Lung (tissue), 11 donors: ENCODE measurements at regions not wholly inside any gene's neighbourhood (a gene's known extent, or its start where the extent isn't known, plus 50 kb on each side); places are given as distances from the start of the nearest gene placed in this dataset.

Experiments used
- ATAC-seq: fragments of 200-7000 bp; cut with Tn5 transposase; one replicate; pipeline ENCODE4 v1.9.1; 2020; ENCODE audit warnings: moderate number of reproducible peaks; ENCODE audit not compliant: insufficient read depth, low FRiP score
- DNase-seq, 3 donors: peaks; one replicate each; pipeline ENCODE4 v3.0.0-alpha.2; 2013 to 2017
- H3K27ac ChIP-seq, 2 donors: one replicate each; pipeline ENCODE4 v1.5.1; 2013; ENCODE audit warnings: mild to moderate bottlenecking in 2 of 2, moderate library complexity in 2 of 2, control low read depth in 1 of 2, inconsistent platforms in 1 of 2, low read depth in 1 of 2, low read length in 1 of 2
- H3K27me3 ChIP-seq, 3 donors: one replicate each; pipeline ENCODE4 v1.5.1; 2013; ENCODE audit warnings: low read length in 2 of 3; ENCODE audit not compliant: control insufficient read depth in 3 of 3, insufficient read depth in 3 of 3
- H3K36me3 ChIP-seq, 4 donors: one replicate each; pipeline ENCODE4 v1.5.1; 2013; ENCODE audit warnings: low read length in 4 of 4, mild to moderate bottlenecking in 1 of 4, moderate library complexity in 1 of 4; ENCODE audit not compliant: control insufficient read depth in 4 of 4, insufficient read depth in 4 of 4
- H3K4me1 ChIP-seq, 5 donors: one replicate each; pipeline ENCODE4 v1.5.1; 2013; ENCODE audit warnings: low read length in 5 of 5, mild to moderate bottlenecking in 2 of 5, moderate library complexity in 1 of 5; ENCODE audit not compliant: control insufficient read depth in 5 of 5, insufficient read depth in 5 of 5
- H3K4me3 ChIP-seq: one replicate; pipeline ENCODE4 v1.5.1; 2013; ENCODE audit warnings: mild to moderate bottlenecking, control low read depth, moderate library complexity
- H3K9ac ChIP-seq, 2 donors: one replicate each; pipeline ENCODE4 v1.5.1; 2013; ENCODE audit warnings: low read length in 2 of 2, control low read depth in 1 of 2; ENCODE audit not compliant: insufficient read depth in 1 of 2
- H3K9me3 ChIP-seq, 4 donors: one replicate each; pipeline ENCODE4 v1.5.1; 2013; ENCODE audit warnings: low read length in 3 of 4, mild to moderate bottlenecking in 1 of 4, moderate library complexity in 1 of 4; ENCODE audit not compliant: control insufficient read depth in 4 of 4, insufficient read depth in 3 of 4
- WGBS, 2 donors: extraction: QIAGEN DNeasy Blood & Tissue Kit; methylation state at CpG; one replicate each; pipeline ENCODE4 v1.1.7; 2013; 5-methylcytosine and 5-hydroxymethylcytosine counted together
- TF ChIP-seq, protein P1 (sequence below): IDR thresholded peaks from 2 replicates; pipeline ENCODE4 v1.5.1; 2012; ENCODE audit warnings: mild to moderate bottlenecking; ENCODE audit errors: control extremely low read depth, extremely low read depth
- donor health status: control.
- donor health status: control.
- donor health status: Bipolar disorder and iron deficiency.
- donor health status: healthy.
- donor health status: DM: yes; HTN: yes; CAD: no.

DNA sequence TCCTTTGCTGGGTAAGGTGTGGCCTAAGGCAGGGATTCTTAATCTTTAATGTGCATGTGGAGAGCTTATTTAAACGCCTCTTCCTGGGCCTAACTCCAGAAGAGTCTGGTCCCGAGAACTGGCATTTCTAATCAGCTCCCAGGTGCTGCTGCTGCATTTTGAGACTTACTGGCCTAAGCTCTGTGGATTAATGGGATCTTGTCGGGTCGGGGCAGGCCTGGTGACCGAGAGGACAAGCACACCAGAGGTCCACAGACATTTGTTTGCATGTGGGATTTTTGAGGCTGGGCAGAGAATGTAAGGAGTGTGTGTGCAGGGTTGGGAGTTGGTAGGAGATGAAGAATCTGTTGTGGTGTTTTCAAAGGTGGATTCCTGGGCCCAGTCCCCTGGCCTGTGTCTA, 95.0 kb upstream of the DAP start:
- no peaks in the 10 kb centered on the region for H3K9me3 ChIP-seq

DNA sequence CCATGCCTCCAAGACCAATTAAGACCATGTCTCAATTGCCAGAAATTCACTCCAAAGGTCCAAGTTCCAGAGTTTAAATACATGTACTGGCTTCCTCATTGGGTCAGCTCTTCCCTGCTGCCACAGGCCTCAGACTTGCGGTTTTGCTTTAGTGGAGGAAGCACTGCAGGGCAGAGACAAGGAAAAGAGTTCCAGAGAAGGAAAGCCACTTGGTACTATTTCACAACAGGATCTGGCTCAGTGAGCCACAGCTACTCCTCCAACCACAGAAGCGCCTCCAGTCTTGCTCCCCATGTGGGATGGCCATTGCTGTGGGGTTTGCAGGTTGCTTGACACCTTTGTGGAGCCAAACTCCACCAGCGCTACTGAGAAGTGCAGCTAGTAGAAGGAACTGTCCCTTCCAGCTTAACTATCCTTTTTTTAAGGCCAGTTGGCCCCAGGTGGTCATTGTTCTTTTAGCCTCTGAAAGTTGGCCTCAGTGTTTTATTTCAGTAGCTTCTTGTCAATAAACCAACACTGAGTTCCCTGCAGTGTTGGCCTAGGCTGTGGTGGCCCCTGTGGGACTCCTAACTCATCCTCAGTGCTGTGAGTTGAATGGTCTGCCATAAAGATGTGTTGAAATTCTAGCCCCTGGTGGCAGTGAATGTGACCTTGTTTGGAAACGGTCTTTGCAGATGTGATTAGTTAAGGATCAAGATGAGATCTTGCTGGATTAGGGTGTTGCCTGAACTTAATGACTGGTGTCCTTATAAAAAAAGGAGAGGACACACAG, 93.7 kb upstream of the DAP start:
- ATAC-seq: no peak
- H3K9ac ChIP-seq: no peak overlapping the region
- H3K27me3 ChIP-seq: peaks cover 0 to 3% (median 2%) of the 10 kb centered on the region in 3 donors
- WGBS, 2 donors: 43 to 58% methylated on average over 4 of the region's 4 CpGs
- TF ChIP-seq, protein P1, sequence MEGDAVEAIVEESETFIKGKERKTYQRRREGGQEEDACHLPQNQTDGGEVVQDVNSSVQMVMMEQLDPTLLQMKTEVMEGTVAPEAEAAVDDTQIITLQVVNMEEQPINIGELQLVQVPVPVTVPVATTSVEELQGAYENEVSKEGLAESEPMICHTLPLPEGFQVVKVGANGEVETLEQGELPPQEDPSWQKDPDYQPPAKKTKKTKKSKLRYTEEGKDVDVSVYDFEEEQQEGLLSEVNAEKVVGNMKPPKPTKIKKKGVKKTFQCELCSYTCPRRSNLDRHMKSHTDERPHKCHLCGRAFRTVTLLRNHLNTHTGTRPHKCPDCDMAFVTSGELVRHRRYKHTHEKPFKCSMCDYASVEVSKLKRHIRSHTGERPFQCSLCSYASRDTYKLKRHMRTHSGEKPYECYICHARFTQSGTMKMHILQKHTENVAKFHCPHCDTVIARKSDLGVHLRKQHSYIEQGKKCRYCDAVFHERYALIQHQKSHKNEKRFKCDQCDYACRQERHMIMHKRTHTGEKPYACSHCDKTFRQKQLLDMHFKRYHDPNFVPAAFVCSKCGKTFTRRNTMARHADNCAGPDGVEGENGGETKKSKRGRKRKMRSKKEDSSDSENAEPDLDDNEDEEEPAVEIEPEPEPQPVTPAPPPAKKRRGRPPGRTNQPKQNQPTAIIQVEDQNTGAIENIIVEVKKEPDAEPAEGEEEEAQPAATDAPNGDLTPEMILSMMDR: no peak
- H3K9me3 ChIP-seq: no peaks in the 10 kb centered on the region
- H3K36me3 ChIP-seq: no peaks in the 10 kb centered on the region
- no peak overlapping the region for H3K27ac ChIP-seq
- peaks cover 0 to 2% (median 0%) of the 10 kb centered on the region in 5 donors for H3K4me1 ChIP-seq
- H3K4me3 ChIP-seq: no peak overlapping the region
- DNase-seq: no peak

More for the DNA sequence above, 95.0 kb upstream of the DAP start:
- H3K9ac ChIP-seq: no peak overlapping the region
- no peak overlapping the region for H3K4me3 ChIP-seq
- peaks cover 0 to 2% (median 0%) of the 10 kb centered on the region in 5 donors for H3K4me1 ChIP-seq
- ATAC-seq (no peak), DNase-seq (no peak)
- H3K27ac ChIP-seq: no peak overlapping the region
- H3K36me3 ChIP-seq: no peaks in the 10 kb centered on the region
- TF ChIP-seq, protein P1: no peak
- WGBS, 2 donors: 82 to 94% methylated on average over 5 of the region's 5 CpGs
- peaks cover 0 to 5% (median 2%) of the 10 kb centered on the region in 3 donors for H3K27me3 ChIP-seq

DNA sequence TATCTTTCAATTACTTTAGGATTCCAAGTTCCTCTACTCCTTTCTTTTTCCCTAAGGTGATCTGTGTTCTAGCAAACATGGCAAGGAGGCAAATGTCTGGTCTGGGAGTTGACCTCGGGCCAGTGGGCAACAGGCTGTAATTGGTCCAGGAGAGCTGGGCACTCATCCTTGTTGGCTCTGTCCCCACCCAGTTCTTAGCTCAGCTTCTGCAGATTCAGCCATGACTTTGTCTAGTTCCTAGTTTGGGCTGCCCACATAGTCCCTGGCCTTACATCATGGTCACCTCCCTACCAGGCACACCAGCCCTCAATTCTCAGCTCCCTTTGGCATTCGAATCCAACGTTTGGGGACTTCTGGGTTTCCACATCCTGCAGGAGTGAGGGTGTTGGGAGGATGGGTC, 92.1 kb upstream of the DAP start:
- H3K4me1 ChIP-seq: peaks cover 0 to 2% (median 0%) of the 10 kb centered on the region in 5 donors
- H3K9ac ChIP-seq: no peak overlapping the region
- no peaks in the 10 kb centered on the region for H3K9me3 ChIP-seq
- ATAC-seq (no peak), DNase-seq (no peak)
- no peak overlapping the region for H3K27ac ChIP-seq
- 72 to 83% methylated on average over 3 of the region's 3 CpGs for WGBS, 2 donors
- H3K27me3 ChIP-seq: peaks cover 0 to 2% (median 0%) of the 10 kb centered on the region in 3 donors
- H3K36me3 ChIP-seq: no peaks in the 10 kb centered on the region
- no peak overlapping the region for H3K4me3 ChIP-seq
- TF ChIP-seq, protein P1: no peak
